Parathyroid adenoma (tissue), 2 donors: ENCODE measurements at regions not wholly inside any gene's neighbourhood (a gene's known extent, or its start where the extent isn't known, plus 50 kb on each side); places are given as distances from the start of the nearest gene placed in this dataset.
"Not testable (repeated sequence)": the region's sequence is repeated elsewhere in the genome, so short reads cannot be mapped to it uniquely, and the experiment has no call there.

ENCODE experiments used
- H2AFZ ChIP-seq: fragments of 300-600 bp; sonication (generic); one replicate; pipeline ENCODE4 v1.7.0; 2017; ENCODE audit warnings: antibody characterized with exemption, mild to moderate bottlenecking
- H3K27ac ChIP-seq: fragments of 300-600 bp; sonication (generic); one replicate; pipeline ENCODE4 v1.7.0; 2017
- H3K27me3 ChIP-seq: fragments of 300-600 bp; sonication (generic); one replicate; pipeline ENCODE4 v1.7.0; 2017; ENCODE audit warnings: low read length; ENCODE audit not compliant: control insufficient read depth, insufficient read depth
- H3K36me3 ChIP-seq: fragments of 300-600 bp; sonication (generic); one replicate; pipeline ENCODE4 v1.7.0; 2017; ENCODE audit warnings: low read length; ENCODE audit not compliant: control insufficient read depth, insufficient read depth
- H3K4me1 ChIP-seq: fragments of 300-600 bp; sonication (generic); one replicate; pipeline ENCODE4 v1.7.0; 2017; ENCODE audit warnings: control low read depth
- H3K4me2 ChIP-seq: fragments of 300-600 bp; sonication (generic); one replicate; pipeline ENCODE4 v1.7.0; 2017; ENCODE audit warnings: low read length
- H3K4me3 ChIP-seq: fragments of 300-600 bp; sonication (generic); one replicate; pipeline ENCODE4 v1.7.0; 2017; ENCODE audit warnings: low read depth, low read length
- H3K79me2 ChIP-seq: fragments of 300-600 bp; sonication (generic); one replicate; pipeline ENCODE4 v1.7.0; 2017; ENCODE audit warnings: control low read depth
- H3K9ac ChIP-seq: fragments of 300-600 bp; sonication (generic); one replicate; pipeline ENCODE4 v1.7.0; 2017; ENCODE audit warnings: mild to moderate bottlenecking
- H3K9me3 ChIP-seq: fragments of 300-600 bp; sonication (generic); one replicate; pipeline ENCODE4 v1.7.0; 2017; ENCODE audit warnings: low read length; ENCODE audit not compliant: control insufficient read depth
- TF ChIP-seq, protein P1 (sequence below): fragments of 300-600 bp; sonication (generic); IDR thresholded peaks from one replicate; pipeline ENCODE4 v1.7.0; 2017; ENCODE audit warnings: antibody characterized with exemption, mild to moderate bottlenecking
- donor health status: primary hyperparathyroidism.

DNA sequence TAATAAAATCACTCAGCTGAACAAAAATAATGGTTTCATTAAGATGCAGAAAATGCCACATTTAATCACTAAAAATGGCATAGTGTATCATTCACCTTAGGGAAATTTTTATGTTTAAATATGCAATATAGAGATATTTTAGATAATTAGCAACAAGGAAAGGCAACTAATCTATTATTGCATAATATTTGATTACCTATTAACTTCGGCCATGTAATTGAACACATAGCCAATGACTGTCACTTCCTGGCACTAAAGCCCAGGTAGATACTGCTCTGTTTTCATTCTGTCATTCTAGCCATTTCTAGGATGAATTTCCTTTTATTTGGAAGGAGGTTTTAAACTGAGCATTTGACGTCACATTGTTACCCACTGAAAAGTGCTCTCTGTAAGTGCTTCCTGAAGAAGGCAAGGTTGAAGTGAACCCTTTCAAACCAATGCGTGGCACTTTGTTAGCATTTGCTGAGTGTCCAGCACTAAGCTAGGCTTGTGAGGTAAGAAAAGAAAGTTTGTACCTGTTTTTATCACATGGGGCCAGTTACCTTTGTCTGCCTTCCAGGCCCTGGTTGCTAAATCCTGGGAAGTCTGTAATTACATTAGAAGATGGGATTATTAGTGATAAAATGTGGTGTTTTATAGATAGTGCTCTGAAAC lies 67.8 kb upstream of the LSM6 start:
- Histone ChIP-seq H3K4me2 (no peak overlapping the region), H3K79me2 (no peaks in the 10 kb centered on the region), H3K9ac (no peak overlapping the region), H3K4me1 (no peaks in the 10 kb centered on the region), H3K9me3 (no peaks in the 10 kb centered on the region), H3K4me3 (no peak overlapping the region), H3K27ac (no peak overlapping the region), H3K27me3 (no peaks in the 10 kb centered on the region), H3K36me3 (no peaks in the 10 kb centered on the region), H2AFZ (no peak overlapping the region)
- TF ChIP-seq, protein P1, sequence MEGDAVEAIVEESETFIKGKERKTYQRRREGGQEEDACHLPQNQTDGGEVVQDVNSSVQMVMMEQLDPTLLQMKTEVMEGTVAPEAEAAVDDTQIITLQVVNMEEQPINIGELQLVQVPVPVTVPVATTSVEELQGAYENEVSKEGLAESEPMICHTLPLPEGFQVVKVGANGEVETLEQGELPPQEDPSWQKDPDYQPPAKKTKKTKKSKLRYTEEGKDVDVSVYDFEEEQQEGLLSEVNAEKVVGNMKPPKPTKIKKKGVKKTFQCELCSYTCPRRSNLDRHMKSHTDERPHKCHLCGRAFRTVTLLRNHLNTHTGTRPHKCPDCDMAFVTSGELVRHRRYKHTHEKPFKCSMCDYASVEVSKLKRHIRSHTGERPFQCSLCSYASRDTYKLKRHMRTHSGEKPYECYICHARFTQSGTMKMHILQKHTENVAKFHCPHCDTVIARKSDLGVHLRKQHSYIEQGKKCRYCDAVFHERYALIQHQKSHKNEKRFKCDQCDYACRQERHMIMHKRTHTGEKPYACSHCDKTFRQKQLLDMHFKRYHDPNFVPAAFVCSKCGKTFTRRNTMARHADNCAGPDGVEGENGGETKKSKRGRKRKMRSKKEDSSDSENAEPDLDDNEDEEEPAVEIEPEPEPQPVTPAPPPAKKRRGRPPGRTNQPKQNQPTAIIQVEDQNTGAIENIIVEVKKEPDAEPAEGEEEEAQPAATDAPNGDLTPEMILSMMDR = no peak

DNA sequence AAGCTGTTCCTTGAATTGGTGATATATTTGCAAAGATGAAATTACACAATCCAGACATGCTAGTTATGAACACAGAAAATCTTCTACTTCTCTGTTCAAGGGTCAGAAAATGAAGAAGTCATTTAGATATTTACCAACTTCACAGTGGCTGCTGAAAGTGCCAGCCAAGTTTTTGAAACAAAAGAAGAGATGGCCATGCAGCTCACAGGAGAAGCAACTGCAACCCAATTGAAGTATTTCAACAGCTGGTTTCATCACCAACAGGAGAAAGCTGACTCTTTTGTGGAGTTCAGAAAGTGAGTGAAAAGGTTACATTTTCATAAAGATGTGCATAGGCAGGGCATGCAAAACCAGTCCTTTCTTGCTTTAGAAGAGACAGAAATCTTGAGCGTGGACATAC lies 70.1 kb upstream of the LSM6 start:
- no peaks in the 10 kb centered on the region for H3K79me2 ChIP-seq
- TF ChIP-seq, protein P1 = no peak
- no peaks in the 10 kb centered on the region for H3K27me3 ChIP-seq
- no peak overlapping the region for H3K4me3 ChIP-seq
- H3K4me2 ChIP-seq = no peak overlapping the region
- H2AFZ ChIP-seq = no peak overlapping the region
- no peak overlapping the region for H3K9ac ChIP-seq
- no peaks in the 10 kb centered on the region for H3K9me3 ChIP-seq
- H3K36me3 ChIP-seq = no peaks in the 10 kb centered on the region
- H3K27ac ChIP-seq = no peak overlapping the region
- no peaks in the 10 kb centered on the region for H3K4me1 ChIP-seq

DNA sequence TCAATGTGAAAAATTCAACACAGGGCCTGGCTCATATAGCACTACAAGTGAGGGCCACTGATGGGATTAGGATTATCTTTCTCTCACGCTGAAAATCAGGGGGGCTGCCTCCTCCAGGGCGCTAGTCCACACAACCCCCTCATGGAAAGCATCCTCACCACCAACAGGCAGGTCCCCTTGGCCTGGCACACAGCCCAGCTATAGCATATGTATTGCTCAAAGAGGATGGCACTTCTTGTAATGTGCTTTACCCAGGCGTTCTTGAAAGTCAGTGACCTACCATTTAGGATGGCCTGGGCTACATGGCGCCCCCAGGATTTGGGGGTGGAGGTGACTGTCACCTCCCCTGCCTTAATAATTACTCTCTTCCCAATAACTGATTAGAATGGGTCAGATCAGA lies 71.0 kb upstream of the LSM6 start:
- H3K79me2 ChIP-seq = no peaks in the 10 kb centered on the region
- no peak overlapping the region for H3K4me2 ChIP-seq
- H3K27me3 ChIP-seq = no peaks in the 10 kb centered on the region
- H3K4me1 ChIP-seq = no peaks in the 10 kb centered on the region
- no peak overlapping the region for H3K27ac ChIP-seq
- H3K9ac ChIP-seq = no peak overlapping the region
- H3K36me3 ChIP-seq = no peaks in the 10 kb centered on the region
- TF ChIP-seq, protein P1 = no peak
- H2AFZ ChIP-seq = no peak overlapping the region
- H3K4me3 ChIP-seq = no peak overlapping the region
- no peaks in the 10 kb centered on the region for H3K9me3 ChIP-seq

DNA sequence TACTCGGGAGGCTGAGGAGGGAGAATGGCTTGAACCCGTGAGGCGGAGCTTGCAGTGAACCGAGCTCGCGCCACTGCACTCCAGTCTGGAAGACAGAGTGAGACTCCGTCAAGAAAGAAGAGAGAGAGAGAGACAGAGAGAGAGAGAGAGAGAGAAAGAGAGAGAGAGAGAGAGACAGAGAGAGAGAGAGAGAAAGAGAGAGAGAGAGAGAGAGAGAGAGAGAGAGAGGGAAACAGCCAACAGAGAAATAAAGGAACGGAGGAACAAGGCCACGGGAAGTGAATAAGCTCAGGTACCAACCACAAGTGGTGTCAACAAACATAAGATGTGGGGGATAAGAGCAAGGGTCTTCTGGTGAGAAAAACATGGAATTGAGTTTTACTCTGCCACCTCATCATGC lies 71.5 kb upstream of the LSM6 start:
- H3K79me2 ChIP-seq, H3K9ac ChIP-seq, H3K27ac ChIP-seq, H2AFZ ChIP-seq, H3K9me3 ChIP-seq, H3K27me3 ChIP-seq, H3K4me1 ChIP-seq, H3K4me2 ChIP-seq, H3K36me3 ChIP-seq, H3K4me3 ChIP-seq: not testable (repeated sequence)

DNA sequence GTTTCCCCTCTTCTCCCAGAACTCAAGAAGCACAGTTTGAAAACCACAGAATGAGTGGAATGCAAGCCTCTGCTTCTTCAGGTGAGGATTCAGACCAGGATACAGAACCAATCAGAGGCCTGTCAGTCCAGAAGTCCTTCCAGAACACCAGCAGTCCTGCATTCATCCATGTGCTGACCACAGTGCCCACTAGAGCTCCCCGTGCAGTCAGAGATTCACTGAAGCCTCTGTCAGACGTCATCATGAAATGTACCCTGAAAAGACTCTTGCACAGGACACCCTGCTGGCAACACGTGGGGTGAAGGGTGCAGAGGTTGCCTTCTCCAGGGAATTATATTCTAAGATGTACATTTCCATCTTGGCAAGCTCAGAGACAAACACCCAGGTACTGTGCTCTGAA lies 75.9 kb upstream of the LSM6 start:
- Histone ChIP-seq H3K4me1 (no peaks in the 10 kb centered on the region), H3K27ac (no peak overlapping the region), H3K4me2 (no peak overlapping the region), H2AFZ (no peak overlapping the region), H3K9ac (no peak overlapping the region), H3K79me2 (no peaks in the 10 kb centered on the region), H3K9me3 (no peaks in the 10 kb centered on the region), H3K36me3 (no peaks in the 10 kb centered on the region), H3K27me3 (no peaks in the 10 kb centered on the region), H3K4me3 (no peak overlapping the region)
- TF ChIP-seq, protein P1 = no peak
